Left lobe of liver (tissue), 2 donors: ENCODE measurements at regions not wholly inside any gene's neighbourhood (a gene's known extent, or its start where the extent isn't known, plus 50 kb on each side); places are given as distances from the start of the nearest gene placed in this dataset.
"Not testable (repeated sequence)": the region's sequence is repeated elsewhere in the genome, so short reads cannot be mapped to it uniquely, and the experiment has no call there.

Experiments used
- ATAC-seq: fragments of 200-7000 bp; cut with Tn5 transposase; one replicate; pipeline ENCODE4 v1.9.1; 2020; ENCODE audit warnings: mild to moderate bottlenecking, moderate library complexity
- DNase-seq: peaks from one replicate; pipeline ENCODE4 v3.0.0-alpha.2; 2020; ENCODE audit warnings: low spot score
- donor health status: DM: no; HTN: no; CAD: no; lungs with moderate emphysema.
- donor health status: DM: no; HTN: yes; CAD: no.

GRCh38 chr12:75656648-75657047 lies 145.2 kb upstream of the KRR1 start:
- no peak for DNase-seq
- no peak for ATAC-seq

- ATAC-seq = no peak
- DNase-seq = no peak
Measured at GRCh38 chr12:75656210-75656609, 144.8 kb upstream of the KRR1 start.

GRCh38 chr12:75655315-75655806 lies 144.0 kb upstream of the KRR1 start:
- DNase-seq (no peak), ATAC-seq (no peak)

- ATAC-seq (peak; percentile 49), DNase-seq (no peak)
Measured at GRCh38 chr12:75651342-75651695, 139.9 kb upstream of the KRR1 start.

GRCh38 chr12:75650595-75651341 lies 139.4 kb upstream of the KRR1 start:
- DNase-seq = no peak
- ATAC-seq = peak; percentile 95

GRCh38 chr12:75650100-75650499 lies 138.7 kb upstream of the KRR1 start:
- no peak for DNase-seq
- no peak for ATAC-seq

- DNase-seq (no peak), ATAC-seq (no peak)
Measured at GRCh38 chr12:75648856-75649255, 137.4 kb upstream of the KRR1 start.

- no peak for DNase-seq
- no peak for ATAC-seq
Measured at GRCh38 chr12:75646329-75647210, 135.2 kb upstream of the KRR1 start.

- no peak for DNase-seq
- no peak for ATAC-seq
Measured at GRCh38 chr12:75644472-75645072, 133.2 kb upstream of the KRR1 start.

GRCh38 chr12:75643119-75643518 lies 131.7 kb upstream of the KRR1 start:
- DNase-seq, ATAC-seq: not testable (repeated sequence)

GRCh38 chr12:75642226-75642625 lies 130.8 kb upstream of the KRR1 start:
- no peak for DNase-seq
- ATAC-seq = no peak

- DNase-seq (no peak), ATAC-seq (no peak)
Measured at GRCh38 chr12:75641031-75641780, 129.8 kb upstream of the KRR1 start.

GRCh38 chr12:75638792-75639191 lies 127.4 kb upstream of the KRR1 start:
- ATAC-seq (no peak), DNase-seq (no peak)

GRCh38 chr12:75636607-75637006 lies 125.2 kb upstream of the KRR1 start:
- ATAC-seq (no peak), DNase-seq (no peak)

GRCh38 chr12:75635606-75636444 lies 124.4 kb upstream of the KRR1 start:
- DNase-seq = no peak
- no peak for ATAC-seq

- ATAC-seq (no peak), DNase-seq (no peak)
Measured at GRCh38 chr12:75634244-75635222, 123.1 kb upstream of the KRR1 start.

- DNase-seq (no peak), ATAC-seq (no peak)
Measured at GRCh38 chr12:75633789-75634188, 122.4 kb upstream of the KRR1 start.

- ATAC-seq (no peak), DNase-seq (no peak)
Measured at GRCh38 chr12:75632442-75632841, 121.0 kb upstream of the KRR1 start.

- DNase-seq = no peak
- ATAC-seq = no peak
Measured at GRCh38 chr12:75631831-75632230, 120.4 kb upstream of the KRR1 start.
